Activated T-cell treated with anti-CD3 and anti-CD28 coated beads, Interleukin-2, amount 50 U/mL, for 1 hour (primary cell): ENCODE measurements at regions not wholly inside any gene's neighbourhood (a gene's known extent, or its start where the extent isn't known, plus 50 kb on each side); places are given as distances from the start of the nearest gene placed in this dataset.
"Not testable (repeated sequence)": the region's sequence is repeated elsewhere in the genome, so short reads cannot be mapped to it uniquely, and the experiment has no call there.

Experiments
- DNase-seq: peaks from one replicate; pipeline ENCODE4 v3.0.0-alpha.2; 2020

GRCh38 chr7:34493752-34494151 is 164.3 kb upstream of the NPSR1 start:
- no peak for DNase-seq

- DNase-seq: no peak
These were observed 160.8 kb upstream of the NPSR1 start for GRCh38 chr7:34497153-34497777.

- no peak for DNase-seq
These were observed 156.9 kb upstream of the NPSR1 start for GRCh38 chr7:34501156-34501555.

GRCh38 chr7:34507191-34507590 is 150.8 kb upstream of the NPSR1 start:
- no peak for DNase-seq

- no peak for DNase-seq
These were observed 134.6 kb upstream of the NPSR1 start for GRCh38 chr7:34523226-34523918.

- DNase-seq: no peak
These were observed 127.8 kb upstream of the NPSR1 start for GRCh38 chr7:34530259-34530658.

- DNase-seq: no peak
These were observed 119.0 kb upstream of the NPSR1 start for GRCh38 chr7:34539003-34539402.

GRCh38 chr7:34544621-34545020 is 113.4 kb upstream of the NPSR1 start:
- DNase-seq: no peak

GRCh38 chr7:34550996-34551395 is 107.0 kb upstream of the NPSR1 start:
- no peak for DNase-seq

GRCh38 chr7:34552502-34552901 is 105.5 kb upstream of the NPSR1 start:
- DNase-seq: no peak

GRCh38 chr7:34558022-34558421 is 100.0 kb upstream of the NPSR1 start:
- no peak for DNase-seq

GRCh38 chr7:34564091-34564490 is 93.9 kb upstream of the NPSR1 start:
- no peak for DNase-seq

- no peak for DNase-seq
These were observed 90.1 kb upstream of the NPSR1 start for GRCh38 chr7:34567906-34568305.

GRCh38 chr7:34569975-34570699 is 87.9 kb upstream of the NPSR1 start:
- DNase-seq: no peak

- no peak for DNase-seq
These were observed 83.0 kb upstream of the NPSR1 start for GRCh38 chr7:34575006-34575405.

GRCh38 chr7:34577934-34578333 is 80.1 kb upstream of the NPSR1 start:
- DNase-seq: not testable (repeated sequence)

GRCh38 chr7:34581698-34582097 is 76.3 kb upstream of the NPSR1 start:
- DNase-seq: not testable (repeated sequence)

GRCh38 chr7:34584526-34584925 is 73.5 kb upstream of the NPSR1 start:
- no peak for DNase-seq

- no peak for DNase-seq
These were observed 61.1 kb upstream of the NPSR1 start for GRCh38 chr7:34596887-34597286.

- no peak for DNase-seq
These were observed 54.1 kb upstream of the NPSR1 start for GRCh38 chr7:34603711-34604444.
